SKM-1 (cell line): ENCODE measurements at regions not wholly inside any gene's neighbourhood (a gene's known extent, or its start where the extent isn't known, plus 50 kb on each side); places are given as distances from the start of the nearest gene placed in this dataset.

Experiments
- DNase-seq: peaks from one replicate; lab custom pipeline; 2025; ENCODE audit not compliant: unreplicated experiment; lab: John Stamatoyannopoulos, UW

DNA sequence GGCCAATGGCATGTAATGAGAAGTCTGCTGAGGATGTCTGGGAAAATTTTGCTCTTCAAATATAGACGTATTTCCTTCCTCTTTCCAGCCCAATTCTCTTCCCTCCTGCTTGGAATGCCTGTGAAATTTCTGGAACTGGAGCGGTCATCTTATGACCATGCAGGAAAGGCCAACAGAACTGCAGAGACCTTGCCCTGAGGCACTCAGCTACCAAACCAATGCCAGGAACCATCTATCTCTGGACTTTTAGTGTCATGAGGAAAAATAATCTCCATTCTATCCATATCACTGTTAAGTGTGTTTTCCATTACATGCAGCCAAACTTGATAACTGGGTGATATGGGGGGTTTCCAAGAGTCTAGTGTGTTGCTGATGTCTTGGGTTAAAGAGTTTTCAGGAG, 363.7 kb downstream of the SLC4A3 start:
- no peak for DNase-seq

DNA sequence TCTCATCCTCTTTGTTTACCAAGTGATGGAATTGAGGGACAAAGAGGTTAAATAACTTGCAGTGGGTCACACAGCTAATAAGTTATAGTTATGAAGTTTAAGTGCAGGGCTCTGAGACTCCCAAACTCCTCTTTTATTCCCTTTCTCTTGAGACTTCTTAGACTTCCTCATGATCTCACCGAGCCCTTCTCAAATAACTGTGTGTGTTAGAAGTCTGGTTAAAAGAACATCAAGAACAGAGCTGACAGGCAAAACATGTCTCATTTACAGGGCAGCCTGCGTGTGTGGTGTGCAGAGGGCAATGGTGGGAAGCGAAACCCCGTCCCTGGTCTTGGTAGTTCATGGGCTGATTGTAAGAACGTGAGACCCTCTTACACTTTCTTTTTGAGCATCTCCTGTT, 368.0 kb downstream of the SLC4A3 start:
- DNase-seq, result no peak

DNA sequence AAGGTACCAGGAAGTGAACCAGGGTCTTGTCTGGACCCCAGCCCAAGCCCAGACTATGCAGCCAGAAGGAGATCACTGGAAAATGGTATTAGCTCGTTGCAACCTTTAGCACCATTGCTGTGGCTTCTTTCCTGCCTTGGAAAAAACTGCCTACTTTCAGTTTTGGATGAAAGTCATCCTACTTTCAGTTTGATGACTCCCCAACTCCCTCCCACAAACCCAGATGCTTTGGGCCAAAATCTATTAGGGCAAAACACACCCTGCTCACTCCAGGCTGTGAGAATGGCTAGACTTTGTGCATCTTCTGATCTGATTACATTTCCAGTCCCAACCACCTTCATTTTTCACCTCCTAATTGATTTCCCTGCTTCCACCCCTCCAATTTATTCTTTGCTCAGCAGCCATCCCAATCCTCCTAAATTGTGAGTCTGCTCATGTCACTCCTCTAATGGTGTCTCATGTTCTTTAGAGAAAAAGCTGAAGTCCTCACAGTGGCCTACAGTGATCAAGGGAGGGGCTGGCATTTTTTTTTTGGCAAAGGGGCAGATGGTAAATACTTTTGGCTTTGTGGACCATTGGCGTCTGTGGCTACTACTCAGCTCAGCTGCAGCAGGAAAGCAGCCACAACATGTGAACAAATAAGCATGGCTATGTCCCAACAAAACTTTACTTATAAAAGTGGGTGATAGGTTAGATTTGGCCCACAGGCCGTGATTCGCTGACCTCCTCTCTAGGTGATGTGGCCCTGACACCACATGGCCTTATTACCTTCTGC, 368.7 kb downstream of the SLC4A3 start:
- no peak for DNase-seq

DNA sequence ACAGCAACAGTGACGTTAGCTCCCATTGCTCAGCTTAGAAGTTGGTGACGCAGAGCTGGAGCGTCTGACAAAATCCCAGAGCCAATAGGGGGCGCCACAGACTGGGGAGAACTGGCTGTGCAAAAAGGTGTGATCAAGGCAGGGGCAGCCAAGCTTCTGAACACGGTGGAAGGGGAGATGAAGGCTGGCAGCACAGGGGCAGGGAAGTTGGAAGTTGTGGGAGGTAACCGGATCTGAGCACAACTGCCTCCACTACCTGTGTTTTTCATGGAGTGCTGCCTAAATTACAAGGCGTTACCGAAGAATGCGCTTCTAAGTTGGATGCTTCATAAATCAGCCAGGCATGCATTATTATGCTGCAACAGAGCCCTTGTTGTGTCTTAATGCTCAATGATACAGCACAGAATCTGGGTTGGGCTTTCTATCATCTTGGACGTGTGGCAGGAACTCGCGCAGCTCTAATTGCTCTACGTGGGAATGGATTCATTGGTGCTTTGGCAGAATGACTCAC, 370.0 kb downstream of the SLC4A3 start:
- no peak for DNase-seq

DNA sequence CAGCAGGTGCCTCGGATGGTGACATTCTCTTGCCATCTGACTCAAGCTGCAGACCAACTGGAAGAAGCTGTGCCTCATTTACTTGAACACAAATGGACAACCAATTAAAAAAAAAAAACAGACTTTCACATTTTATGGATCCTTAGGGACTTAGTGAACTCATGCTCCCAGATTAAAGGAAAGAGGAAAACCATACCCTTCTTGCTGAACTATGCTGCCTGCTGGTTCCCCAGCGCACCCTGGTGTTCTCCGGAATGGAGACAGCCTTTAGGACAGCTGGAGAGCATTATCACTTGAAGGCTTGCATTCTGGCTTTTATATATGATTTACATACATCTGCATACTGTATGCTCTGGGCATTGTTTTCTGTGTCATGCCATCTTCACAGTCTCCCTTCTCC, 370.7 kb downstream of the SLC4A3 start:
- DNase-seq, result no peak

DNA sequence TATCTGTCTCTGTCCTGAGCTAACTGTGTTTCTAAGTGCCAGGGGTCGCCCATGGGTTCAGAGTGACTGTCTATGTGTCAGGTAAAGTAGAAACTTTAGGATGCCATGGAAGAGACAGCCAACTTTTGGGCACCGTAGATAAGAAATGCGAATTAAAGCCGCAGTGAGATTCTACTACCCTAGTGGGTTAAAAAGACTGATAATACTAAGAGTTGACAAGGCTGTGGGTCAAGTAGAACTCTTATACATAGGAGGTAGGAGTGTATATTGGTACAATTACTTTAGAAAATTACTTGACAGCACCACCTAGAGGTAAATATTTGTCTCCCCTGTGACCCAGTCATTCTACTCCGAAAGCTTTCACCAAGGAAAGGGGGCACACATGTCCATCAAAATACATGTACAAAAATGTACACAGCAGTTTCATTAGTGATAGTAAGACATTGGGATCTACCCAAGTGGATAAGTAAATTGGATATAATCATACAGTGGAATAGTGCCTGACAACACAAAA, 371.3 kb downstream of the SLC4A3 start:
- DNase-seq, result no peak

DNA sequence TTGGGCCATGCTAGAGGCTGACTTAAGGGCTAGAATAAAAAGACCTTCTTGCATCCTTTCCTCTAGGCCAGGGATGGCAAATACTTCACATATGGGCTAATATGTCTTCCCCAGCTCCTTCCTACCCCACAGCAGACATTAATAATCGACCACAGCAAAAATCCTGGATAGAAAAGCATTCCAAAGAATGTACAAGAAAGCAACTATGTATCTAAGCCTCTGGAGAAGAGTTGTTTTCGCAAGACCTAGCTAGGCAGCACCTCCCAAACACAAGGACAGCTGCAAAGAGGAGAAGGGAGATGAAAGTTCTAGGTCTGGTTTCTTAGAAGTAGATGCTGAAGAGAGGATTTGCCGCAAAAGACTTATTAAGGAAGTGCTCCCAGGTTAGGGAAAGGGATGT, 372.6 kb downstream of the SLC4A3 start:
- DNase-seq, result no peak

DNA sequence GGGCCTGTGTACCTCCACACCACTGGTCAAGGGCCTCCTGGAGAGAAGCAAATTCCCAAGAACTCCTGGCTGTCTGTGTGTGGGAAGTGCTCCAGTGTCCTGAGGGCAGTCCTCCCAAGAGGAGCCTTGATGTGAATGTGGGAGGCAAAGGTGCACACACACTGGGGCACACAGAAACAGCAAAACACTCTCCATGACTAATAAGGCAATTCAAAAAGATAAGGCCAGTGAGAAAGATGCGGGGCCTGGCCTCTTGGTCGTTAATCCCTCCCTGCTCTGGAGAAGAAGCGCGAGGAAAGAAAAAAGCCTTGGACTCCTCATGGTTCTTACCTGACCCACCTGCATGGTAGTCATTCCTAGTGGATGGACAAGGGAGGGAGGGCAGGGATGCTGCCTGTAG, 373.2 kb downstream of the SLC4A3 start:
- no peak for DNase-seq

DNA sequence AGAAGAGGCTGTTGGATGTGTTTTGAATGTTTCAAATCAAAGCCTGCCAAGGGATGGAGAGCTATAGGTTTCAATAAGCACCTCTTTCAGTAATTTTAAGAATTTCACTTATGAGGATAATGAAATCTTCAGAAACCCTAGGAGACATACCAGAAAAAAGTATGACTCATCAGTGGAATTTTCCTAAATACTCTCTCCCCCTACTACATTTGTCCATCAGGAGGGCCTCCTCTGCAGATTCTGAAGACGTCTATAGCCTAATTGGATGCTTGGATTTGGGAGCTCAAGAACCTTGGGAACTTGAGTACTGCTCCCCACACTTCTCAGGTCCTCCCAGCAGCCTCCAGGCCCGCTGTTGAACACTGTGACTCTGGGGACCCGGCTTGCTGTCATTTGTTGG, 374.3 kb downstream of the SLC4A3 start:
- DNase-seq, result no peak

DNA sequence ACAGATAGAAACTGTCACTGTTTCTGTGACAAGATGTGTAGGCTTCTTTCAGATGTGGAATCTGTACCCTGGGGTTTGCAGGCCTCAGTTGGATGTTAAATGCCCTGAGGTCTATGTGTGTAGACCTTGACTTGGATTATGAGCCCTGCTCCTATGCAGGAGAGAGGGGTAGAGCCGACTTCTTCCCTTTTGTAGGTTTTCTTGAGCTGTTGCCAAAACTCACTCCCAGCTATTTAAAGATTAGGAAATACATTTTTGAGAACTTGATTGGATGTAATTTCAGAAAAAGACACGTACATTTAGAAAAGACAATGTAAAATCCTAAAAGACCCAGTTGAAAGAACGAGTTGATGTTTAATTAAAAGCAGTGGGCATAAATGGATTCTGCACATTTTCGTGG, 374.8 kb downstream of the SLC4A3 start:
- DNase-seq, result no peak

DNA sequence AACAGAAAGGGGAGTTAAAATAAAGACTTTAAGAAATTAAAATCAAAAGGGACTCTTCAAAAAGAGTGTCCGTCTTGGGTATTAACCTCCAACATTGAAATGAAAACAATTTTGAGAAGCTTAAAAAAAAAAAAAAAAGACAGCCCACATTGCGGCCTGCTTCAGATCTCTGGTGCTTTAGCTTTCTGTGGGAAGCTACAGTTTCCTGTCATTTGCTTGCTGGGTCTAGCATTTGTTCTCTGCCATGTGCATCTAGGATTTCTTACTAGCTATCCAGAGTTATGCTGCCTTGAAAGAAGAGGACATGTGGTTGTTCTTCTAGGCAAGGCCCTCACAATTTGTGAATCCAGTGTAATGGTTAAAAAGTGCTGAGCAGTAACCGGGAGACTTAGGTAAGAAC, 375.3 kb downstream of the SLC4A3 start:
- DNase-seq, result no peak

DNA sequence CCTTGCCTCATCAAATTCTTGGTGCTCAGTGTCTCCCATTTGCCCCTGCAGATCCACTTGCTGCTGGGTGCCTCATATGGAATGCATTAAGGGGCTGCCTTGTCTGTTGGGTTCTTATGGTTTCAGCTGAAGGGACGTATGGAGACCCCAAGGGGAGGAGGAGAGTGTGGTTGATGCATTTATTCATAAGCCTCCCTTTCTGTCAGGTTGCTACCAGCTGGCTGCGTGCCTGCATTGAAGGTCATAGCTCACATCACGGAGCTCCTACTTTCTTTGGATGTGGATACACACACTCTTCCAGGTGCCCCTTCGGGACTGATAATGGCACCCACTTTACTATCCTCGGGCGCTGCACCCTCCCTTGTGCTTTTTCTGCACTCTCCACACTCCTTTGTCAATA, 377.9 kb downstream of the SLC4A3 start:
- no peak for DNase-seq

DNA sequence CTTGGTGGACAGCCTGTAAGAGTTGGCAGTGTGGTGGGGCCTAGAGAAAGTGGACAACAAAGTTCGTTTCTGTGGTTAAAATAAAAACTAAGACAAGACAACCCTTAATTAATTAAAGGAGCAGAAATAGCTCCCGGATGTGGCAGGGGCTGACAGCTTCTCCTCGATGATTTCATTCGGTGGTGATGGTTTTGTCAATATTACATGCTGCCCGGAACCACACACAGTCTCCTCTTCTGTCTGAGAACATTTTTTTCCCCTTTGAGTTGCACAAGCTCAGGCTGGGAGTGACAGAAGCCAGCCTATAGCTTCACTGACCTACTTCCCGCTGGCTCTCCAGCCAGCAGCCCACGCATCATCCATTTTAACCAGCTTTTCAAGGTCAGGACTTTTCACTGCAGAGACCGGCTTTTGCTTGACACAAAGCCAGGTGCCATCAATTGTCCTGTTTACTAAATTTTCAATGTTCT, 378.8 kb downstream of the SLC4A3 start:
- DNase-seq, result no peak

DNA sequence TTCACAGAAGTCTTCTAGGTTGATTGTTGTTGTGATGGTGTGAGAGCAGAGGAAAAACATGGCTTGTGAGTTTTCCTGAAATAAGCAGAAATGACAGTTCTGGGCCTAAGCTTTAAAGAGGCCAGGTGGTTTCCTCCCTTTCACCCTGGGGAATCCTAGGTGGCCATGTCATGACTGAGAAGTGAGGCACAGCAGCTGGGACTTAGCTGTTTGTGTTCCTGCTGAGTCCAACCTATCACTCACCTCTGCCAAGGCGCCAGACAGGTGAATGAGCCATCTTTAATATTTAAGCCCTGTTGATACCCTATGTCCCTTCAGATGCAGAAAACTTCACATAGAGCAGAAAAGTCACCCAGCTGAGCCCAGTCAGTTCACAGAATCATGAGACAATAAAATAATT, 384.4 kb downstream of the SLC4A3 start:
- no peak for DNase-seq

DNA sequence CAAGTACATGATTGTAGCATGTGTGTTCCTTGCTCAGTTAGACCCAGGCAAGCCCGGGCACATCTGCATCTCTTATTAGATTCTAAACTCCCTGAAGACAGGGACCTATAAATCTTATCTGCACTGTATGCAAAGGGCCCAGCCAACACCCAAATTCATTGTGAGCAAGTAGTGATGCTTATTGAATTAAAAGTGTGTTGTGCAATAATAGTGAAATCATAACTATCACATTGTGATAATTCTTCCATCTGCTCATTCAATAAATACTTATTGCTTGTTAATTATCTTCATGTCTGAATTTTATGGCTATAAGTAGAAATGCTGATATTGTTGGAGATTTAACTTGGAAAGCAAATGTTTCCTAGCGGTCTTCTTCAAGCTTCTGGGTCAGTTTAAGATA, 387.5 kb downstream of the SLC4A3 start:
- no peak for DNase-seq

DNA sequence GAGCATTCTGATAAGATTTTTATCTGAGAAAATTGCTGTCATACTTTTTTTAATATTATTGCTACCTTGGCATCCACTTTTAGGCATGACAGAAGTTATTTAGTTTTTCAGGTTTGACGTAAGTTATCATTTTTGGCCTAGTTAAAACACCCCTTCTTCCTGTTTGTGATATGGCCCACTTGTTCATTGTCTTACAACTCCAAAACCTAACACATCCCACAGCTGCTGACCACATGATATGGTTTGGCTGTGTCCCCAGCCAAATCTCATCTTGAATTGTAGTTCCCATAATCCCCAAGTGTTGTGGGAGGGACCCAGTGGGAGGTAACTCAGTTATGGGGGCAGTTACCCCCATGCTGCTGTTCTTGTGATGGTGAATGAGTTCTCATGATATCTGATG, 388.1 kb downstream of the SLC4A3 start:
- no peak for DNase-seq

DNA sequence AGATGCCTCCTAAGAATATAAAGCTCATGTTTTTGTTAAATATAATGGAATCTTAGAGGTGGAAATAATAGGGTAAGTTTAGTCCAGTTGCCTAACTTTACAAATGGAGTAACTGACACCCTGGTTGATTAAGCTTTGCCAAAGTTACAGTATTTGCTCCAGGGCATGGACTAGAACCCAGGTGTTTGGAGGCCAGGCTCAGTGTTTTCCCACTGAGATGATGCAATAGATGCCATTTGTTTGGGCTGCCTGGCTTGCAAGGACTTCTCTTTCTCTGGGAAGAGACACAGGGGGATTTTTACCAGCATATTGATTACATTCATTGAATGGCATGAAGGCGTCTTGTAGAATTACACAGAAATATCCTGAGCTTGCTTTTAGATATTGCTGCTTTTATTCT, 397.8 kb downstream of the SLC4A3 start:
- no peak for DNase-seq

DNA sequence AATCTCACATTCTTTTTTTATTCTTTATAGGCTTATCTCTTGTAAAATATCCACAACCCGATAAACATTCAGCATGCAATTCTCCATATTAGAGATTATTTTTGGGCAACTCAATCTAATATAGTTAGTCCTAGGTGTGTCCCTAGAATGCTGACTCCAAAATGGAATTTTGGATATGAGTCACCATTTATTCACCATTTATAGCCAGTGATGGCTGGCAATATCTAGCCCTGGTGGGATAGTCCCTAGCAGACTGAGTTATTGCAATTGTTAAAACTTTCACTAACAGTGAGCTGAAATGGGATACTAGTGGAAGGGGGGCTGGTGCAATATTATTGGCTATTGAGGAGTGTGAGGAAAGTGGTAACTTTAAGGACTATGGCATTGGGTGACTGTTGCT, 401.6 kb downstream of the SLC4A3 start:
- DNase-seq, result no peak

DNA sequence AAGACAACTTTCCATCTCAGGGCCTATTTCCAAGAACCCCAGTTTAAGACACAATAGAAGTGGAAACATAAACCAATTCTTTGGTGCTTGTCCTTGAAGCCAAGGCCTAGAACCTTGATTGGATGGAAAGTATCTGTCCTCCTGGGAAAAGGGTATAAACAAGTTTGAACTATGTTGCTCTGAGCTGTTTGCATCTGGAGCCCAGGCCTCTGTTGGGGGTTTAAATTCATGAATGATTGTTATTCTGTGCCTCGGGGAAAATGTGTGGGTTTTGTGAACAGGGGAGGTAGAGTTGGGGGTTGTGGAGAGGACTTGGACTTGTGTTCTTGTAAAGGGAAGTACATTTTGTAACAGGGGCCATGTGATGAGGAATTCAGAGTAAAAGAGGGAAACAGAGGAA, 406.1 kb downstream of the SLC4A3 start:
- no peak for DNase-seq

DNA sequence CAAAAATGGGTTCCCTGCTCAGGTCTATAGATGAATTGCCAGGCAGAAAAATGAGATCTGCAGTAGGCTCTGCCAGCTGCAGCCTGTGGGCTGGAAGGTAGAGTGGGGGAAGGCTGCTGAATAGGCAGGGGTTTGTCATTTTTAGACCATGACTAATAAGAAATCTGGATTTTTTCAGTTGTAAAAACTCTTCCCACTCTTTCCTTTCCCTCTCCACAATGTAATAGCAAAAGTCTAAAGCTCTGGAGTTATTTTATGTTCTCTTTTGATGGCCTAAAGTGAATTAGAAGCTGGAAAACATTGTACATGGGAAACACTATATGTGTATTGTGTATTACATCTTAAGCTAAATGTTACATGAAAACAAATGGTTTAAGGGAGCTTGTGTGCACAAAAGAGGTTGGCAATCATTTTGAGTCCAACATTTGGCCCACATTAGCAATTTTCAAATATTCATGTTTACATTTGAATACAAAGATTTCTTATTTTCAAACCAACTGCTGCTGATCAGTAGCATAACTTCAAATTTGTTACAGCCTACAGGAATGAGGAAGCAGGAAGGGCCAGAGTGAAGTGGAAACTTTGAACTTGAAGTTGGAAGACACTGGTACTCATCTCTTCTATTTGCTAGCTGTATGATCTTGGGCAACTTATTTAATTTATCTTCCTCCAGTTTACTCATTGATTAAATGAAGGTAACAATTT, 407.1 kb downstream of the SLC4A3 start:
- DNase-seq, result no peak

DNA sequence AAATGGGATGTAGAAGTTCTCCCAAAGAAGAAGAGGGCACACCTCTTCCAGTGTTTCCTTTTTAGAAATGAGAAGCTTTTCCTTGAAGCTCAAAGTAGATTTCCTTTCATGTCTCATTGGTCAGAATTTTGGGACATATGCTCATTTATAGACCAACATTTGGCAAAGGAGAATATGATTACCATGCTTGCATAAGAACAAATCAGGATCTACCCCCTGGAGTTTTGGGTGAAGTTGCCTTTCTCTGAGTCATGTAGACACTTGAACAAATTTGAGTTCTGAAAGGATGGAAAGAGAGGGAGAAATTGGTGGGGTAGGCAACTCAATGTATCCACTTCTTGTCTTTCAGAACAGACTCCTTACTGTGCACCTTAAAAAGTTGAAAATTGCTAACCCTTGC, 409.0 kb downstream of the SLC4A3 start:
- no peak for DNase-seq

DNA sequence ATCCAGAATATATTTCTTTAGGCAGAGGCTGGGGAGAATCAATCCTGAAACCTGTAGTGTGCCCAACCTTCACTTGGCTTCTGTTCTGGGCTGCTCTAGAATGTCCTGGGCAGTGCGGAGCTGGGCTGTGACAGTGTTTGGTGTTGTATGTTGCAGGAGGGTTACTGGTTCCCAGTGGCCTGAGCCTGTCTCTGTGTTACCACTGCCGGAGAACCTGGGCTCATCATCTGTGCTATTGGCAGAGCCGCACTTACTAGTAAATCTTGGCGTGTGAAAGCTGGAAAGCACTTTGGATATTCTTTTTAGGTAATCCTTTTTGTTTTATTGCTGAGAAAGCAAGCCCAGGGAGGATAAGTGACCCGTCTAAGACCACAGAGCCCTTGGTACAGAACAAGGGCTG, 412.9 kb downstream of the SLC4A3 start:
- DNase-seq, result no peak
